ENCODE measurements at regions not wholly inside any gene's neighbourhood (a gene's known extent, or its start where the extent isn't known, plus 50 kb on each side); places are given as distances from the start of the nearest gene placed in this dataset.
"Not testable (repeated sequence)": the region's sequence is repeated elsewhere in the genome, so short reads cannot be mapped to it uniquely, and the experiment has no call there.

GRCh38 chr6:169856442-169857342 lies 105.3 kb downstream of the ERMARD start:
- DNase-seq (ENCODE audit: low read depth in 2 of 2, low spot score in 1 of 2), result not testable (repeated sequence)

- DNase-seq (ENCODE audit: low read depth in 2 of 2, low spot score in 1 of 2), result no peak
These were observed 103.4 kb downstream of the ERMARD start for GRCh38 chr6:169854813-169855212.

GRCh38 chr6:169854083-169854725 lies 102.8 kb downstream of the ERMARD start:
- DNase-seq (ENCODE audit: low read depth in 2 of 2, low spot score in 1 of 2), result no peak

GRCh38 chr6:169853196-169854082 lies 102.0 kb downstream of the ERMARD start:
- no peak for DNase-seq (ENCODE audit: low read depth in 2 of 2, low spot score in 1 of 2)

GRCh38 chr6:169852504-169853195 lies 101.2 kb downstream of the ERMARD start:
- DNase-seq (ENCODE audit: low read depth in 2 of 2, low spot score in 1 of 2), result no peak

- no peak for DNase-seq (ENCODE audit: low read depth in 2 of 2, low spot score in 1 of 2)
These were observed 100.5 kb downstream of the ERMARD start for GRCh38 chr6:169851641-169852503.

- no peak for DNase-seq (ENCODE audit: low read depth in 2 of 2, low spot score in 1 of 2)
These were observed 99.3 kb downstream of the ERMARD start for GRCh38 chr6:169850746-169851145.

GRCh38 chr6:169850154-169850553 lies 98.7 kb downstream of the ERMARD start:
- DNase-seq (ENCODE audit: low read depth in 2 of 2, low spot score in 1 of 2), result no peak

- no peak for DNase-seq (ENCODE audit: low read depth in 2 of 2, low spot score in 1 of 2)
These were observed 98.0 kb downstream of the ERMARD start for GRCh38 chr6:169849396-169849795.

GRCh38 chr6:169848946-169849345 lies 97.5 kb downstream of the ERMARD start:
- DNase-seq (ENCODE audit: low read depth in 2 of 2, low spot score in 1 of 2), result no peak

- DNase-seq (ENCODE audit: low read depth in 2 of 2, low spot score in 1 of 2), result no peak
These were observed 96.5 kb downstream of the ERMARD start for GRCh38 chr6:169847901-169848311.

GRCh38 chr6:169847141-169847674 lies 95.8 kb downstream of the ERMARD start:
- no peak for DNase-seq (ENCODE audit: low read depth in 2 of 2, low spot score in 1 of 2)

GRCh38 chr6:169846286-169847056 lies 95.0 kb downstream of the ERMARD start:
- no peak for DNase-seq (ENCODE audit: low read depth in 2 of 2, low spot score in 1 of 2)

- no peak for DNase-seq (ENCODE audit: low read depth in 2 of 2, low spot score in 1 of 2)
These were observed 94.2 kb downstream of the ERMARD start for GRCh38 chr6:169845426-169846285.

- no peak for DNase-seq (ENCODE audit: low read depth in 2 of 2, low spot score in 1 of 2)
These were observed 93.5 kb downstream of the ERMARD start for GRCh38 chr6:169844946-169845345.

GRCh38 chr6:169843991-169844390 lies 92.6 kb downstream of the ERMARD start:
- no peak for DNase-seq (ENCODE audit: low read depth in 2 of 2, low spot score in 1 of 2)

GRCh38 chr6:169843110-169843509 lies 91.7 kb downstream of the ERMARD start:
- no peak for DNase-seq (ENCODE audit: low read depth in 2 of 2, low spot score in 1 of 2)

Measured in stimulated activated CD8-positive, alpha-beta memory T cell treated with anti-CD3 and anti-CD28 coated beads, Interleukin-4, amount 100 ng/mL, for 1 hour (primary cell).